Gastrocnemius medialis (tissue), 4 donors: ENCODE measurements at regions not wholly inside any gene's neighbourhood (a gene's known extent, or its start where the extent isn't known, plus 50 kb on each side); places are given as distances from the start of the nearest gene placed in this dataset.

Experiments used
- ATAC-seq, 2 donors: fragments of 150-250 bp; one replicate each; pipeline ENCODE4 v1.9.1; 2016
- DNase-seq, 2 donors: peaks; one replicate each; pipeline ENCODE4 v3.0.0-alpha.2; 2019
- H3K27ac ChIP-seq, 4 donors: fragments of 200-600 bp; sonication (generic); 1 replicate in 1 of 4; 2 replicates in 3 of 4; pipeline ENCODE4 v1.5.1; 2016 to 2018; ENCODE audit warnings: mild to moderate bottlenecking in 2 of 4, moderate library complexity in 1 of 4
- H3K27me3 ChIP-seq, 3 donors: fragments of 200-600 bp; sonication (generic) in 2 of 3; 1 replicate in 1 of 3; 2 replicates in 2 of 3; pipeline versions ENCODE4 v1.5.1 to v1.6.0; 2016 to 2019; ENCODE audit warnings: mild to moderate bottlenecking in 1 of 3, moderate library complexity in 1 of 3
- H3K36me3 ChIP-seq, 2 donors: fragments of 200-600 bp; sonication (generic) in 1 of 2; one replicate each; pipeline ENCODE4 v1.5.1; 2017 to 2018
- H3K4me1 ChIP-seq, 2 donors: fragments of 200-600 bp; sonication (generic) in 1 of 2; one replicate each; pipeline ENCODE4 v1.5.1; 2016 to 2017; ENCODE audit warnings: mild to moderate bottlenecking in 2 of 2
- H3K4me3 ChIP-seq, 4 donors: fragments of 200-600 bp; sonication (generic) in 3 of 4; 1 replicate in 1 of 4; 2 replicates in 3 of 4; pipeline ENCODE4 v1.5.1; 2016 to 2019; ENCODE audit warnings: mild to moderate bottlenecking in 2 of 4
- H3K9me3 ChIP-seq, 3 donors: fragments of 200-600 bp; sonication (generic) in 2 of 3; 1 replicate in 1 of 3; 2 replicates in 2 of 3; pipeline ENCODE4 v1.5.1; 2016 to 2019
- CTCF ChIP-seq, 5 experiments: fragments of 450-650 bp in 3 of 5; fragments of 200-600 bp in 2 of 5; sonication (generic) in 2 of 5; IDR thresholded peaks in 4 of 5; conservative IDR thresholded peaks in 1 of 5; 1 replicate in 4 of 5; 2 replicates in 1 of 5; pipeline ENCODE4 v1.5.1; 2016 to 2019; ENCODE audit warnings: antibody characterized with exemption in 5 of 5, mild to moderate bottlenecking in 3 of 5, moderate library complexity in 3 of 5
- POLR2A ChIP-seq, 2 donors: fragments of 450-650 bp; IDR thresholded peaks; one replicate each; pipeline ENCODE4 v1.6.1; 2017; ENCODE audit warnings: antibody characterized with exemption in 2 of 2, mild to moderate bottlenecking in 2 of 2, moderate library complexity in 2 of 2
- in situ Hi-C, 4 donors: fragments of 200-750 bp; cut with MboI; loops; one replicate each; pipeline versions ENCODE4 v1.15.0 to v1.8.0; 2017; ENCODE audit warnings: low sequenced_read_pairs in 4 of 4
- intact Hi-C: fragments of 100-400 bp; cut with DNase I; formaldehyde crosslinking; loops from one replicate; pipeline ENCODE4 v1.15.1; 2023; ENCODE audit warnings: low total_unique reads

- Histone ChIP-seq H3K4me1 (no peaks in the 10 kb centered on the region), H3K36me3 (no peaks in the 10 kb centered on the region), H3K27ac (no peak overlapping the region), H3K9me3 (no peaks in the 10 kb centered on the region), H3K27me3 (no peaks in the 10 kb centered on the region), H3K4me3 (no peak overlapping the region)
- no peak for ATAC-seq
- no peak for DNase-seq
- in situ Hi-C loops, result no loop called here
- intact Hi-C loops, result no loop called here
- no peak for TF ChIP-seq POLR2A (IDR thresholded peaks at IDR 0.05)
- TF ChIP-seq CTCF (IDR thresholded peaks at IDR 0.05 in 4 of 5, conservative IDR thresholded peaks at IDR 0.05 in 1 of 5), result no peak
Measured at GRCh38 chr9:115966660-115967059, 186.9 kb upstream of the PAPPA start.

DNA sequence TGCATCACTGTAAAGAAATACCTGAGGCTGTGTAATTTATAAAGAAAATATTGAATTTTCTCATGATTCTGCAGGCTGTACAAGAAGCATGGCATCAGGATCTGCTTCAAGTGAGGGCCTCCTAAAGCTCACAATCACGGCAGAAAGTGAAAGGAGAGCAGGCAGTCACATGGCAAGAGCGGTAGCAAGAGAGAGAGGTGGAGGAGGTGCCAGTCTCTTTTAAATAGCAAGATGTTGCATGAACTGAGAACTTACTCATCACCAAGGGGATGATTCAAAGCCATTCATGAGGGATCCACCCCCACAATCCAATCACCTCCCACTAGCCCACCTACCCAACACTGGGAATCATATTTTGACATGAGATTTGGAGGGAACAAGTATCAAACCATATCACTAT is 184.5 kb upstream of the PAPPA start:
- TF ChIP-seq POLR2A (IDR thresholded peaks at IDR 0.05) (no peak), CTCF (IDR thresholded peaks at IDR 0.05 in 4 of 5, conservative IDR thresholded peaks at IDR 0.05 in 1 of 5) (no peak)

DNA sequence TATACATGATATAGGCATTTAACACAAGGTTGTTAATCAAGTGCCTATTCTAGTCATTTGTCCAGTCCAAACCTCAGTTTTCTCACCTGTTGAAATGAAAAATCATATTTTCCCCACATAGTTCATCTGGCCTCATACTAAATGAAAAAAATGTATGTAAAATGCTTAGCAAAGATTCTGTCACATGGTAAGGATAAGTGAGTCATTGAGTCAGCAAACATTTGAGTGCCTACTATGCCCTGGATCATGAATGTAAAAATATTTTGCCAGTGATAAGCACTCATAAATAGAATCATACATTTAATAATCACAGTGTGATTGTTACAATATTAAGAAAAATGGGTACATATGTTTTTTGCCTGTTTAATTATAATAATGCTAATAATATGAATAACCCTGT is 181.2 kb upstream of the PAPPA start:
- ATAC-seq (no peak), DNase-seq (no peak)
- intact Hi-C loops (no loop called here), in situ Hi-C loops (no loop called here)
- Histone ChIP-seq H3K4me1 (no peaks in the 10 kb centered on the region), H3K9me3 (no peaks in the 10 kb centered on the region), H3K36me3 (no peaks in the 10 kb centered on the region), H3K4me3 (no peak overlapping the region), H3K27ac (no peak overlapping the region), H3K27me3 (no peaks in the 10 kb centered on the region)
- TF ChIP-seq POLR2A (IDR thresholded peaks at IDR 0.05) (no peak), CTCF (IDR thresholded peaks at IDR 0.05 in 4 of 5, conservative IDR thresholded peaks at IDR 0.05 in 1 of 5) (no peak)

More for the DNA sequence above, 184.5 kb upstream of the PAPPA start:
- Histone ChIP-seq H3K27me3 (no peaks in the 10 kb centered on the region), H3K4me3 (no peak overlapping the region), H3K36me3 (no peaks in the 10 kb centered on the region), H3K4me1 (no peaks in the 10 kb centered on the region), H3K27ac (no peak overlapping the region), H3K9me3 (no peaks in the 10 kb centered on the region)
- DNase-seq, result no peak
- intact Hi-C loops, result no loop called here
- in situ Hi-C loops, result no loop called here
- no peak for ATAC-seq

DNA sequence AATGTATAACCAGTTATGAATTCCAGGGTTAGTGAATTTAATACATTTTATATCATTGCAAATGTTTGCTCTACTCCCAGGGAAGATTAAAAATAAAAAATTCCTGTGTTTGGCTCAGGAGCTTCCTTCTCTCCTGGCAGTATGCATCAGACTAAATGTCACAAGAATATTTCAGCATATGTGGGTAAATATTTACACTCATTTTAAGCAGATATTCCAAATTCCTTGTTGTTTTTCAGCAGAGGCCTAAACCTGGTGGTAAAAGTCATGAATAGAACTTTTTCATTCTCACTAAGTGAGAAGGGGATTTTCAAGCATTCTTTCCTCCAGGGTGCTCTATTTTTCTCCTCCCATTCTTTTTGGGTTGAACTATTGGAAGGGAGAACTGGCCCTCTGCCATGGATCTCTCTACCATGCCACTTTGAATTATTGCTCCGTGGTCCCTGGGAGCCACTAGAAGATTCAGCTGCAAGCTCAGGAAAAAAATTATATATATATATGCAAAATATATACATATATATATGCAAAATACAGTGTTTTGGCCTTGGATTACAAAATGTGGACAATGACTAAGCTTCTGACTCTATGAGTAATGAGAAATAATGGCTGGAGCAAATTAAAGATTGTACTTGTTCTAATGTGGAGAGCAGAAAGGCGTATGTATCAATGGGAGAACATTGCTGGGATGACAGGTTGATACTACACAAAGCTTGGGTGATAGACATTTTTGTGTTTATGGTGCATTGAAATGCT is 180.6 kb upstream of the PAPPA start:
- no peaks in the 10 kb centered on the region for H3K27me3 ChIP-seq
- H3K4me3 ChIP-seq, result no peak overlapping the region
- TF ChIP-seq CTCF (IDR thresholded peaks at IDR 0.05 in 4 of 5, conservative IDR thresholded peaks at IDR 0.05 in 1 of 5) (no peak), POLR2A (IDR thresholded peaks at IDR 0.05) (no peak)
- intact Hi-C loops, result no loop called here
- H3K9me3 ChIP-seq, result no peaks in the 10 kb centered on the region
- H3K36me3 ChIP-seq, result no peaks in the 10 kb centered on the region
- no peak for ATAC-seq
- in situ Hi-C loops, result no loop called here
- DNase-seq, result no peak
- H3K4me1 ChIP-seq, result no peaks in the 10 kb centered on the region
- H3K27ac ChIP-seq, result no peak overlapping the region

DNA sequence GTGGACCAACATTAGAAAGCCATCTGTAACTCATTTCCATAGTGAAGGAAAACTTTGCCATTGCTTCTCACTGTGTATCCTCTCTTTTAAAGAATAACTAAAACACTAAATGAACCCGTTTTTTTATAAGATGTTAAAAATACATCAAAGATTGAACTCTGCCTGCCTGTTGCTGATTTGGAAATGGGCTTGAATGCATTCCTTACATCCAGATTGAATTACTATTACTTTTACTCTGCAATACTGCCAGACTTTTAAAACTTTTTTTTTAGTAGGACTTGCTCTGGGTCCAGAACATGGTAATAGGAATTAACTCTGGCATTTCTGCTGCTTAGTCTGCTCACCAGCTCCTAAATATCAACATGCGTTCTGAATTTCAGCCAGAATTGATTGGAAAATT is 176.8 kb upstream of the PAPPA start:
- Histone ChIP-seq H3K27me3 (no peaks in the 10 kb centered on the region), H3K4me1 (peaks cover 0 to 5% of the 10 kb centered on the region in 2 donors), H3K36me3 (no peaks in the 10 kb centered on the region), H3K4me3 (no peak overlapping the region), H3K9me3 (no peaks in the 10 kb centered on the region), H3K27ac (no peak overlapping the region)
- intact Hi-C loops, result no loop called here
- TF ChIP-seq CTCF (IDR thresholded peaks at IDR 0.05 in 4 of 5, conservative IDR thresholded peaks at IDR 0.05 in 1 of 5), result no peak
- no peak for TF ChIP-seq POLR2A (IDR thresholded peaks at IDR 0.05)
- DNase-seq, result no peak
- in situ Hi-C loops, result no loop called here
- no peak for ATAC-seq
